Ramos (cell line): ENCODE measurements at regions not wholly inside any gene's neighbourhood (a gene's known extent, or its start where the extent isn't known, plus 50 kb on each side); places are given as distances from the start of the nearest gene placed in this dataset.

Source experiments
- in situ Hi-C: fragments of 300-500 bp; cut with MboI; formaldehyde crosslinking; loops from one replicate; pipeline ENCODE4 v1.14.3; 2022; ENCODE audit warnings: low sequenced_read_pairs; ENCODE audit not compliant: unreplicated experiment

DNA sequence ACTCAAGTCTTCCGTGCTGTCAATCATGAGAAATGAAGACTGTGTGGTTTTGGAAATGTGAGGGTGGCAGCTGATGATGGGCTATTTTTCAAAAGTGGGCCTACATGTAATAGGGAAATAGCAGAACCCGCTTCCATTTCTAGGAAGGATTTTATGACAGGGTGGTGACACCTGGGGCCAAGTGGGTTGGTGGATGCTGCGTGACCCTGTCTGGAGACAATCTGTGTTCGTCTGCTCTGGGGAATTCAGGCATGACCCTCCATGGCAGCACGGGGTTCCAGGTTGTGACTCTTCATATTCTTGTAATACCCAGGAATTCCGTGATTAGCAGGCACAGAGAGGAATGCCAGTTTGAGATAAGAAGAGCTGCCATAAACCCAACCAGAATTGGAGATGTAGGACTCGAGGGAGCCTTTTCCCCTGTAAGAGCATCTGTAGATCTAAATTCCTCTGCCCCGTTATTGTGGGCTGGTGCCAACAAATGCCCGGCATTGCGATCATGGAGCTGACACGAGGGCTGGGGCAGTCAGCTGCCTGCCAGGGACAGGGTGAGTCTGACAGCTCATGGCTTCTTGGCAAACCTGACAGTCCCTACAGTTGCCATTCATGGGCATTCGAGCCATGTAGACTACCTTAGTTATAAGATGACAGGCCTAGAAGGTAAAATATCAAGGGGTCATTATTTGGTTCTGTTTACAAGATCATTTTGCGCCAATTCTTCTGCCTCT, 279.7 kb downstream of the GADD45G start:
- in situ Hi-C loops, result no loop called here

DNA sequence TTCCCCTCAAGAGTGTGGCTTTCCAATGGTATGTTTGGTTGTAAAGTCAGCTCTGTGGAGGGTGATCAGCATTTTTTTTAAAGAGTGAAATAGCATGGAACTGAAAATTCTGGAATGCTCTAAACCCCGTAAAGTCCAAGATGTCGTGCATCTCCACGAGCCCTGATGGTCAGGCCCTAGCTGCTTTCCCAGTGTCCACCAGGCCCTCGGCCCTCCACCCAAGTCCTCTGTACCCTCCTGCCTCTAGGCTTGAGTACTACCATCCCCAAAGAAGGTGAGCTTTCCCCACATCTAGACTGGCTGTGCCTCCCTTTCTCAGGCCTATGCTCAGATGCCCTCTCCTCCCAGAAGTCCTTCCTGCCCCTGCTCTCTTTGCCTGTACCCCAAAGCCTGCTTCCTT, 280.3 kb downstream of the GADD45G start:
- in situ Hi-C loops, result no loop called here

DNA sequence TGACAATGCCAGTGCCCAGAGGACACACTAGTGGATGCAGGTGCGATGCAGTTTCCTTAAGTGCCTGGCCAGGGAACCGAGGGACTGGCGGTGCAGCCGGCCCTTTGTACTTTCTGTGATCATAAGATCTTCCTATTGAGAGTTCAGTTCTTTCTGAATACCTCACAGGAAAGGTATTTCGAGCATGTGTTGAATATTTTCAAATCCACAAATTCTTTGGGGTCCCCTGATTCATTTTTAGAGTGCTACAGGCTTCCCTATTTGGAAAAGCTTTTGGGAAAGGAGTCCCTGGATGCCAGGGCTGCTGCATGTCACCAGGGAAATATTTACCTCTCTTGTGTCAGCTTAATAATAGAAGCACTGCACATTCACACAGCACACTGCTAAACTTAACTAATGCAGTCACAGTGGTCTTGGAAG, 281.5 kb downstream of the GADD45G start:
- in situ Hi-C loops, result no loop called here

DNA sequence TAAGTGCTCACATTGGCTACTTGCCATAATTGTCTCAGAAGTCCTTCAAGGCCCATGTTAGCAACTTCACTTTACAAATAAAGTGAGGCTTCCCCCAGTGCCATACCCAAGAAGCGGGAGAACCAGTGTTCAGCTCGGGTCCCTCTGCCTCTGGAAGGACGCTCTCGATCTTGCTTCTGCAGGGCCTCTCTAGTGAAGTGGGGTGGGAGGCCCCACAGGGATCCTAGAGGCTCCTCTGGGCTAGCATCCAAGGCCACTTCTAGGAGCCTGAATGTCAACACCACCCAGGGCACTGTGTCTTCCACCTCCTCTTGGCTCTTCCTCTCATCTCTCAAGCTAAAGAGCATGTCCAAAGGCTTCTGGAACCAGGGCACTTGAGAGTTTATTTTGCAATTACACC, 282.5 kb downstream of the GADD45G start:
- in situ Hi-C loops, result no loop called here

DNA sequence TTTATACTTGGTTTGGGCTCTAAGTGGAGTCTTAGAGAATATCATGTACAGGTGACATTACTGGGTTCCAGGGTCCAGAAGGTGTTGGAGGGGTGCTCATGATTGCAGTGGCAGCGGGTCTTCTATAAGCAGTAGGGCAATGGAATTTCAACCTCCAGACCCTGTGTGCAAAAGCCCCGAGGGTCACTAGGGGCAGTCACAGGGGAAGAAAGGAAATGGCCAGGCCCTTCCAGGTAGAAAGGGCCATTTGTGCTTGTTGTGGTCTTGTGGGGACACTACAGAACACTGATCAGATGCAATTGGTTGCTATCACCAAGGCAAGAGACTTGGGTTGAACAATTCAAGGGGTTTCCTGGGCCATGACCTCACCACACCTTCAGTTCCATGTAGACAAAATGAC, 283.4 kb downstream of the GADD45G start:
- in situ Hi-C loops, result no loop called here

- in situ Hi-C loops, result no loop called here
These were observed 283.9 kb downstream of the GADD45G start for GRCh38 chr9:89888677-89889076.

GRCh38 chr9:89889865-89890264, 285.1 kb downstream of the GADD45G start:
- in situ Hi-C loops, result no loop called here

- in situ Hi-C loops, result no loop called here
These were observed 285.6 kb downstream of the GADD45G start for GRCh38 chr9:89890326-89890980.

DNA sequence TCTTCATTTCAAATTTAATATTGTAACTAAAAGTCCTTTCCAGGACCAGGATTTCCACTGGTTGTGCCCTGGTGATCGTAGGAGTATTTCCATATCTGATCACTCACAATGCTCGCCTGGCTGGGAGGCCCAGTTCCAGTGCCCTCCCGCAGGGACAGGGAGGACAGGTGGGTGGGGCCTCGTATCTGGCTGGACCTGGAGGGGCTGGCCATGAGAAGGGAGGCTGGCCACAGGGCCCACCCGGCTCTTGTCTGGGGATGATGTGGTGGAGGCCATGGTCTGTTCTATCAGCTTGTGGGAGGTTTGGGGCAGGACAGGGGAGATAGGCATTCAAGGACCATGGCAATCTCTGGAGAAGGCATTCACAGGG, 286.4 kb downstream of the GADD45G start:
- in situ Hi-C loops, result no loop called here

DNA sequence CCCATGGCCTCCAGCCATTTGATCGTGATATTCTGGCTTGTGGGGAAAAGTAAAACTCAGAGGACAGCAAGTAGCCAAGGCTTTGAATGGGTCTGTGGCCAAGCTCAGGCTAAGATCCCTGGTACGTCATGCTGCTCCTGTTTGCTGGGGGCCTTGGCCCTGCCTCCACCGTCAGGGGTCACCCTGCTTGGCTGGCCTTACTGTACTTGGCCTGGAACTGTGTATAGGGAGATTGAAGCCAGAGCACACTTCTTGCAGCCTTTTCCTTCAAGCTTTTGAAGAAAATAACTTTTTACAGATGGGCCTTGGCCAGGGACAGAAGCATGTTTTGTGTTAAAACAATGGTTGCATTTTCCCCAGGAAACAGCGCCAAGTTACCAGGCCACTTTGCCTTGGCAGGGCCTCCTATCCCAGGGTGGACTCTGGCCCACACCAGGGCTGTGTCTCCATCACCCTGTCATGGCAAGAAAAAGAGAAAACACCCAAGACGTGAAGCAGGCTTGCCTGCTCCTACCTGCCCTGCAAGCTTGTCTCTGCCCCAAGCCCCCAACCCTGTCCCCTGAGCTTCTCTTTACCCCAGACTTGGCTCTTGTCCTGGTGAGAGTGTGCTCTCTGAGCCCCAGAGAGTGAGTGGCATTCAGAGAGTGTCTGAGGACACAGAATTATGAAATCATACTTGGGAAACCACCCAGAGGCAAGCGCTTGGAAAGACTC, 286.9 kb downstream of the GADD45G start:
- in situ Hi-C loops, result no loop called here

DNA sequence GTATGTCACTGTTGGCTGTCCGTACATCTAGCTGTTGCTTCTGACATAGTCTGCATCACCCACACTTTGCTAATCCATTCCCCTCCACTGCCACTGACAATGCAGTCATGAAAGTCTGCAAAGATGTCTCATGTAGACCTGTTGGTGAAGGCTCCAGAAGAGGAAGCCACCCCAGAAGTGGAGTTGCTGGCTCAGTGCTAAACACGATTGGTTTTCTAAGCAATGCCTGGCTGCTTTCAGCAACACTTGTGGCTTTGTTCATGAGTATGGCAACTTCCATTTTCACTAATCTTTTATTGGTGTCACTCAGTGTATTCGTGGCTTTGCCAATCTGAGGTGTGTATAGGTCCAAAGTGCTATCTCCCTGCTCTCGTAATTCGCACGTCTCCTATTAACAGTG, 288.1 kb downstream of the GADD45G start:
- in situ Hi-C loops, result no loop called here

GRCh38 chr9:89893886-89894285, 289.1 kb downstream of the GADD45G start:
- in situ Hi-C loops, result no loop called here

GRCh38 chr9:89896806-89897340, 292.1 kb downstream of the GADD45G start:
- in situ Hi-C loops, result no loop called here

- in situ Hi-C loops, result no loop called here
These were observed 294.8 kb downstream of the GADD45G start for GRCh38 chr9:89899573-89899972.

DNA sequence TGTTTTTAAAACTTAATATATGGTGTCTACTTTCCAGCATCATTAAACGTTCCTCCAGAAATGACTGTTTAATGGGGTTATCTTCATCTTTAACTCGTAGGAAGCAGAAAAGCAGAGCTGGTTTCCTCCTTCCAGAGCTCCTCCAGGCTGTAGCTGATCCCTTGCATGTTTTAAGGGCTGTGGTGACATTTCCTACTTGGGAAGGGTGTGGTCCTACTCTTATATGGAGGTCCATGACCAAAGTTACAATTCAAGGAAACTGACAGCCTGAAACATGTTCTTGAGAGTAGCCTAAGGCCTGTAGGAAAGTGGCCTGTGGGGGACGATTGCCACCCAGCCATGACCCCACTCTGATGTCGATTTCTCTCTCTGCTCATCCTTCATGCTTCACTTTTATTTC, 297.1 kb downstream of the GADD45G start:
- in situ Hi-C loops, result no loop called here

DNA sequence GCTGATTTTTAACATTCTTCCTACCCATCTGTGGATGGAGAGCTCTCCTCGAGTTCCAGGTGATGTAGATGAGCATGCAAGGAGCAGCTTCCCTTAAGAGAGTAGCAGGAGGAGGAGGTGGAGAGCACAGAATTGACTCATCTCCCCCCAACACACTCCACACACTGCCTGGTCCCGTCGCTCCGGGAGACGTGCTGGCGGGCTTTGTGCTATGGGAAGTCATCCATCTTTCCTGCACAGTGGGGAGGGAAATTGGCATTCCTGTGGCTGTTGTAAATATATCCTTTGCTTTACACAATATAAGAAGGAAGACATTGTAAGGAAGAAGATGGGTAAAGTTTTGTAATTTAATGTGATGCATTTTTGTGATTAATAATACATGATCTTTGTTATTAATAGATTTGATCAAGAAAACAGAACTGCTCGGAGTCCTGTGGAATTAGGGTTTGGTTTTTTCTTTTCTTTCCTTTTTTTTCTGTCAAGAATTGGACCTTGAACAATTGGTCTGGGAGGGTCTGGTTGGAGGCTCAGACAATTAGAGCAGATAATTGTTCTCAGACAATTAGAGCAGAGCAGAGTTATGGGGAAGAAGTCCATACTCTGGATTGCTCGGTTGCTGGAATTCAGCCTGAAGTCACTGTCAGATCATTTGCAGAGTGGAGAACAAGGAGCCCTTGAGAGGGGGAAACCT, 297.8 kb downstream of the GADD45G start:
- in situ Hi-C loops, result no loop called here

DNA sequence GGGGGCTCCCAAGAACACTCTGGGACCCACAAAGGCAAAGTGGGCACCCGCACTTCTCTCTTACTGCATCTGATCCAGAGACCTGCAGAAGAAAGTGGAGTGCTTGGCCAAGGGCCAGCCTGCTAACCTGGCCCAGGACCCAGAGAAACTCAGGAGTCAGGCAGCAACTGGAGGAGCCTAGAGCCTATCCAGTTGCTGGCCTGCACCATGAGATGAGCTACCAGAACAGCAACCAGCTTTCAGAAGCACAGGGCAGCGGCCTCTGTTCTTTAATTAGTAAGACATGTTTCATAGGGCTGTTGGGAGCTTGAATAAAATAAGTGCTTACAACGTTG, 298.3 kb downstream of the GADD45G start:
- in situ Hi-C loops, result no loop called here

GRCh38 chr9:89905606-89906338, 301.0 kb downstream of the GADD45G start:
- in situ Hi-C loops, result no loop called here

DNA sequence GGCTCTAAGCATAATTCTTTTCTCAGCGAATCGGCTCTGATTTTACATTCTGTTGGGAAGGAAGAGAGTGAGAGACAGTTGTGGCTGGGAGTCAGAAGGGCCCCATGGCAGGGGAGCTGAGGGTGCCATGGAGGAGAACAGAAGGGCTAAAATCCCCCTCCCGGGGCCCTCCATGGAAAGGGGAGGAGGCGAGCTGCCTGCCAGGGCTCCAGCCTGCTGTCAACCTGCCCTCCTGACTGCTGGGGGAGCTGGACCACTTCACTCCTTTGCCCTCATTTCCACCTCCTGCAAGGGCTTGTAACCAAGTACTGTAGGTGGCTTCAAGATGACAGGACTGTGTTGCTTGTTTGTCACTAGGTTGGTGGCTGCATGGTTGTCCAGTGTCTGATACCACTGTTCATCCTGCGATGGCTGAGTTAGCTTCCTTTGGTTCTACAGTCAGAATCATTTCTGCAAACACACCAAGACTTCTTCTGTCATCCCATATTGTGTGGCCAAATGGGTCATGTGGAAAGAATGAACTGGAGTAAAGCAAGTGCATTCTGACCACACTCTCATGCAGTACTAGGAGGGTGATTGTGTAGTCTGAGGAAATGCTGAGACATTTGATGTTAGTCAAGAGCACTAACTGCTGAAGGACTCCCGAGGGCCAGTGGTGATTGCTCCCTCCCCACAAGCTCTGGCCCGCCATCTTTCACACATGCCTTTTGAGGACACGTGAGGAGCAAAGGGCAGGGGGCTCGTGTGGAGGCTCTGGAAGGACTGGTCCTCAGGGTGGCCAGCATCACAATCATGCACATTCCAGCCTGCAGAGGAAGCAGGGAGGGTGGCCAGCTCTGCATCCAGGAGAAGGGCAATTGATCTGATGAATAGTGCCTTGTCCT, 307.2 kb downstream of the GADD45G start:
- in situ Hi-C loops, result no loop called here
